ENCODE measurements at regions not wholly inside any gene's neighbourhood (a gene's known extent, or its start where the extent isn't known, plus 50 kb on each side); places are given as distances from the start of the nearest gene placed in this dataset.

GRCh38 chr14:100638211-100638855 lies 51.1 kb upstream of the BEGAIN start:
- TF ChIP-seq, protein P1, sequence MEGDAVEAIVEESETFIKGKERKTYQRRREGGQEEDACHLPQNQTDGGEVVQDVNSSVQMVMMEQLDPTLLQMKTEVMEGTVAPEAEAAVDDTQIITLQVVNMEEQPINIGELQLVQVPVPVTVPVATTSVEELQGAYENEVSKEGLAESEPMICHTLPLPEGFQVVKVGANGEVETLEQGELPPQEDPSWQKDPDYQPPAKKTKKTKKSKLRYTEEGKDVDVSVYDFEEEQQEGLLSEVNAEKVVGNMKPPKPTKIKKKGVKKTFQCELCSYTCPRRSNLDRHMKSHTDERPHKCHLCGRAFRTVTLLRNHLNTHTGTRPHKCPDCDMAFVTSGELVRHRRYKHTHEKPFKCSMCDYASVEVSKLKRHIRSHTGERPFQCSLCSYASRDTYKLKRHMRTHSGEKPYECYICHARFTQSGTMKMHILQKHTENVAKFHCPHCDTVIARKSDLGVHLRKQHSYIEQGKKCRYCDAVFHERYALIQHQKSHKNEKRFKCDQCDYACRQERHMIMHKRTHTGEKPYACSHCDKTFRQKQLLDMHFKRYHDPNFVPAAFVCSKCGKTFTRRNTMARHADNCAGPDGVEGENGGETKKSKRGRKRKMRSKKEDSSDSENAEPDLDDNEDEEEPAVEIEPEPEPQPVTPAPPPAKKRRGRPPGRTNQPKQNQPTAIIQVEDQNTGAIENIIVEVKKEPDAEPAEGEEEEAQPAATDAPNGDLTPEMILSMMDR (optimal IDR thresholded peaks at IDR 0.05 in 1 of 3, IDR thresholded peaks at IDR 0.05 in 1 of 3, conservative IDR thresholded peaks at IDR 0.05 in 1 of 3; ENCODE audit: extremely low read depth in 1 of 3, insufficient read depth in 2 of 3, low read length in 3 of 3), result no peak
- no peak for TF ChIP-seq EZH2 (IDR thresholded peaks at IDR 0.05; ENCODE audit: low read length)
